RPMI7951 (cell line): ENCODE measurements at regions not wholly inside any gene's neighbourhood (a gene's known extent, or its start where the extent isn't known, plus 50 kb on each side); places are given as distances from the start of the nearest gene placed in this dataset.

Experiments
- DNase-seq: peaks from one replicate; pipeline ENCODE4 v3.0.0-alpha.2; 2012; ENCODE audit warnings: low read depth

- DNase-seq, result no peak
Observed at GRCh38 chr14:65794674-65795279, 382.2 kb downstream of the FUT8 start.

GRCh38 chr14:65798216-65798615 is 385.7 kb downstream of the FUT8 start:
- no peak for DNase-seq

GRCh38 chr14:65800694-65801093 is 388.2 kb downstream of the FUT8 start:
- no peak for DNase-seq

DNA sequence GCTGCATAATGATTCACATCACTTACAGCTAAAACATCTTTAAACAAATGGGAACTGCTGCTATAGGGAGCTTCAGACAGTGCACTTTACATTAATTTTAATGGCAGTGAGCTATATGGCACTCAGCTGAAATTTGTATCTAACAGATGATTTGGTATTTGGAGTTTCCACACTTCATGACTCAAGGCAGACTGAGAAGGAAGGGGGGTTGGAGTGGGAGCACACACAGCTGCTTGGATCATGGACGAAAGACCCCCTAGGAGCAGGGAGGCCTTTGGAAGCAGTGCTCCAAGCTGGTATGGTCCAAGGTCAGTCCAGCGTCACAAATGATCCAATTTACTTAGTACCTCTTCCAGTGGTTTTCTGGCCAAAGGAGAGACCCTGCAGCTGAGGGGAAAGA is 389.7 kb downstream of the FUT8 start:
- DNase-seq, result no peak

DNA sequence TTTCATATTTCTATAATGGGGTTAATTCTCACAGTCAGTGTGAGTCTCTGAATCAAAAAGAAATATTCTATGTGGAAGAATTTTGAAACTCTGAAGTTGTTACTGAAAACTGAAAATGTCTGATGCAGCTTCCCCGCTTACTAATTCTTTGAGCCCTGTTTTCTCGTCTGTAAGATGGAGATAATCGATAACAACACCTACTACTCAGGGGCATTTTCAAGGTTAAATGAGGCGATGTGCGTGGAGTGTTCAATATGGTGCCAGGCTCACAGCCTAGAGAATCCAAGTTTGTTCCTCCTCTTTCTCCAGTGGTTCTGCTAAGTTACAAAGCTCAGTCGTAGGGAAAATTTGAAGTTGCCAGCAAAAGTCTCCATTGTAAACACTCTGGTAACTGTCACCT is 391.4 kb downstream of the FUT8 start:
- DNase-seq, result no peak

- DNase-seq, result no peak
Observed at GRCh38 chr14:65804439-65805112, 392.0 kb downstream of the FUT8 start.

DNA sequence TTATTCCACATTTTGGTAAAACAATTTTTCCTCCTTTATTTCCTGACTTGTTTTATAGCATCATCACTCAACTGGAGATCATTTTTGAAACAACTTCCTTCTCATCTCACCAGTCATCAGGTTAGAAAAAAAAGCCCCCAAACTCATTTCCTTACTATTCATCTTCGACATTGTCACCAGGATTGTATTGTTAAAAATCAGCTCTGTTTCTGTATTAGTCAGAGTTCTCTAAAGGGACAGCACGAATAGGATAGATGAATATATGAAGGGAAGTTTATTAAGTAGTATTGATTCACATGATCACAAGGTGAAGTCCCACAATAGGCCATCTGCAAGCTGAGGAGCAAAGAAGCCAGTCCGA is 392.6 kb downstream of the FUT8 start:
- DNase-seq, result no peak

GRCh38 chr14:65808390-65808789 is 395.9 kb downstream of the FUT8 start:
- no peak for DNase-seq

DNA sequence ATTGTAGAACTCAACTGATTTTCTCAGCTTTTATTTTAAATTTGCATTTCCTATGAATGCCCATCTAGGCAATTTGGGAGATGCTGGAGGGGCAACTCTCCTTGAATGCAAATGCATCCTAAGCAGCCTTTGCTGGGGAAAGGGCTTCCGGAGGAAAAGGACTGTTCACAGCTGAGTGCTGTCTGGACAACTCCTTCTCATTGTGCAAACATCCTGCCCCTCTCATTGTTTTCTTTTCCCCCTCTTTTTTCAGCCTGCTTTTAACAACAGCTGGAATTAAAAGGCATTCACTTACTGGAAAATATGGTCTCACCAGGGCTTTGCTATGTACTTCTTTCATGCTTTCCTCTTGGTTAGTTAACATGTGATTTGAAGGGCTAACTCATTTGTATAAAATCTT is 397.8 kb downstream of the FUT8 start:
- no peak for DNase-seq

GRCh38 chr14:65813760-65814384 is 401.3 kb downstream of the FUT8 start:
- no peak for DNase-seq

DNA sequence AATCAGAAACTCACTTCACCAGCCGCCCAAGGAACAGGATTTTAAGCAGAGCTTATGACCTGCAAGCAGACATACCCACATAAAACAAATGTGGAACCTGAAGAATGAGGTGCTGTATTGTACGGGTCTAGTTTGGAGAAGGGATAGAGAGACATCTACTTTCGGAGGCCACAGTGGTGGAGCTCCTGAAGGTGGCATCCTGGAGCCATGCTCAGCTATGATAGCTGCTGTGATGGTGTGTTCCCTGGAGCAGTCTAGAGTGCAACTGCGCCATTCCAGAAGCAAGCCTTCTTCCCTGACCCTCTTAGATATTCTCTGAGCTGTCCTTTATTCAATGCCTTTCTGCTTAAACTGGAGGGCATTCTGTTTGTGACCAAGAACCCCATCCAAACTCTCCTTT is 402.6 kb downstream of the FUT8 start:
- DNase-seq, result no peak

GRCh38 chr14:65817011-65817410 is 404.5 kb downstream of the FUT8 start:
- no peak for DNase-seq

- DNase-seq, result no peak
Observed at GRCh38 chr14:65819569-65819968, 407.0 kb downstream of the FUT8 start.

DNA sequence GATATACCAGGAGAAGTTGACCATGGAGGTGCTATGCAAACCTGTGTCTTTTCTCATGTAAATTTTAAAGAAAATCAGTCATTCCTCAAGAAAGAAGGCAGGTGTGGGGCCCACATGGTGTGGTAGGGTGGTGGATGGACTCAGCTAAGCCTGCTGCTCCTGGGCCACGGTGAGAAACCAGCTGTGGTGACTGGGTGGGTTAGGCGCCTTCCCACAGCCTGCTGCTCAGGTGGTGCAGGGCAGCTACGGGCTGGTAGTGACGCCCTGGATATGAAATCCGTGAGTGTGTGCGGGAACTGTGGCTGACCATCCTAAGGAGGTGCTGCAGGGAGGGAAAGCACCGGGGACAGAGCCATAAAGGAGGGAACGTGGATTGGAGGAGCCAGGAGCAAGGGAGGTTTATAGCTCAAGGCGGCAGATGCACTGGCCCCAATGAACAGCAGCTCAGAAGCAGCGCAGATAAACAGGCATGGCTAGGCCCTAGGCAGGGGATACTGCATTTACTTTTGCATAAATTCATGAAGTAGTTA is 408.8 kb downstream of the FUT8 start:
- no peak for DNase-seq

GRCh38 chr14:65824285-65824977 is 411.9 kb downstream of the FUT8 start:
- peak; percentile 54 for DNase-seq

- no peak for DNase-seq
Observed at GRCh38 chr14:65824978-65825299, 412.4 kb downstream of the FUT8 start.

GRCh38 chr14:65826946-65827345 is 414.4 kb downstream of the FUT8 start:
- DNase-seq, result no peak

DNA sequence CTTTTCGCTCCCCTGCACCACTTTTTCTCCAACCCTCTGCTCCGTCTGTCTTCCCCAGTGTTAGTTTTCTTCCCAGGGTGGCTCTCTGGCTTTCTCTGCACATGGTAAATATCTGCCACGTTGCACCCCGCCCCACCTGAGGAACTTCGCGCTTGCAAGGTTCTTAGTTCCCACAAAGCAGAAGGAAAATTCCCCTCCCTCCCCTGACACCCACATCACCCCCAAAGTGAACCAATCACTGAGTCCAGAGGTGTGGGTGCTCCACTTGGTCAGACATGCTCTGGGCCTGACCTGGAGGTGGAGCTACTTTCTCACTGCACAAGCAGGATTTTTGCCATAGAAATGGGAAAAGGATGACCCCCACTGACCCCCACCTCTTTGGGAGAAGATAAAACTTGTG is 415.0 kb downstream of the FUT8 start:
- DNase-seq, result no peak

GRCh38 chr14:65828396-65828795 is 415.9 kb downstream of the FUT8 start:
- DNase-seq, result no peak

DNA sequence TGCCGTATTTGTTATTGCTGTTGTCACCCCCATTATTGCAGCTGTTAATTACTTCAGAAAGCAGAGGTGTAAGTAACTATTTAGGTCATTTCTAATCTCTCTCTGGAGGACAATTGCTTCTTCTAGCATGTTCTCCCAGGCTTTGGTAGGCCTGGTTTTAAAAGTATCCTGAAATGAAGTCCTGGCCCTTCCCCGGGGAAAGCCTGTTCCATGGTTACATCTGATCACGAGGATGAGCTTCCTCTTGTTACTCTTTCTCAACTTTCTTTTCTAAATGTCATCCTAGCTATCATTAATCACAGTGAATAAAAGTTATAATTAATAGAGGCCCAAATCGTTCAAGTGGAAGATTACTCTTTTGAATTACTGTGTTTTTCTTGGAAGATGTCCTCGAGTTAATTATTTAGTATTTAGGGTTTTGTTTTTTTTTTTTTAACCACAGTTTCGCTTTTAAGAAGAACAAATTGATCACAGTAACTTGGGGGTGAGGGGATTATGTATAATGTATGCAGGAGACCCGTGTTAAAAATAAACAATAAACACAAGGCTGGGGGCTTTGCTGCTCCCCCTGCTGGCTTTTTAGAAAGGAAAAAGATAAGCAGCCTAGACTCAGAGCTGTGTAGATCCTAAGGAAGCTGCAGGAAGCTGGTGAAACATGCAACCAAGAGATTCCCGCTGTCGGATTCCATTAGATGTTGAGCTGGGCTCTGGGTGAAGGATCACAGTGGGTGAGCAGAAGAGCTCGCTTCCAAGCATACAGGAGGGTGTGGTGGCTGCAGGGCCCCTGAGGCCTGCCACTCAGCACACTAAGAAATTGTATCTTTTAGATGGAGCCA is 420.1 kb downstream of the FUT8 start:
- DNase-seq, result no peak

DNA sequence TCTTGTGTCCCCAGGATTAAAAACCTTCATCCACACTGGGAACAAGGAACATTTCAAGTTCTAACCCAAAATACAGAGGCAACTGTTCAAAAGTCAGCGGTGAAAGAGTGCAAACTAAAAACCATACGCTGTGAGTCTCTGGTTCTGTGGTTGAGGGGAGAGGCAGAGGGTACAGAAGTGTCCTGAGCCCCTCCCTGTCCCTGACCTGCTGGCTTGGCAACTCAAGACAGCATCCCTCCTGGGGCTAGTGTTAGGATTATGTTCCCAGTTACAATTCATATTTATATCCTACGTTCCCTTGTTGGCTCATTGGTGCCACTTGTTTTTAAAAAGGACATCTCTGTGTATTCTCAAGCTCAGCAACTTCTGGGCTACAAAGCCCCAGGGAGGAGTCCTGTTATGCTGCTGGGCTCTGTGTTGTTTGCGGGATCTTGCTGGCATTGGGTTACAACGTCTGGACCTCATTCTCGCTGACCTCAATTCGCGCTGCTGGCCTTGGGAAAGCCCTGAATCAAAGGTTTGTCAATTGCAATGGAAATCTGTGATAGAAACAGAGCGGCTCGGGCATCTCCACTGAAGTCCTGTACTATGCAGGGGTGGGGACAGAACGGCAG is 420.8 kb downstream of the FUT8 start:
- no peak for DNase-seq

- no peak for DNase-seq
Observed at GRCh38 chr14:65834051-65834450, 421.5 kb downstream of the FUT8 start.
